PC-9 (cell line): ENCODE measurements at regions not wholly inside any gene's neighbourhood (a gene's known extent, or its start where the extent isn't known, plus 50 kb on each side); places are given as distances from the start of the nearest gene placed in this dataset.

Experiments used
- CTCF ChIP-seq: fragments of 200-600 bp; sonication (generic); conservative IDR thresholded peaks from 2 replicates; pipeline ENCODE4 v1.6.1; 2017; ENCODE audit warnings: mixed run types, antibody characterized with exemption, mild to moderate bottlenecking, moderate library complexity
- EZH2 ChIP-seq: fragments of 200-600 bp; sonication (generic); IDR thresholded peaks from 2 replicates; pipeline ENCODE4 v1.8.0; 2017; ENCODE audit warnings: antibody characterized with exemption, low read depth

- no peak for TF ChIP-seq CTCF
- TF ChIP-seq EZH2: no peak
Observed at GRCh38 chr5:40317023-40317422, 362.7 kb upstream of the PTGER4 start.
